ENCODE measurements at regions not wholly inside any gene's neighbourhood (a gene's known extent, or its start where the extent isn't known, plus 50 kb on each side); places are given as distances from the start of the nearest gene placed in this dataset.

- ChIA-PET POLR2A (no interaction called here), CTCF (no interaction called here)
- Mint-ChIP-seq H3K4me3 (no peak overlapping the region), H3K27ac (no peak overlapping the region), H3K9me3 (peaks cover 2% of the 10 kb centered on the region), H3K27me3 (peaks cover 2% of the 10 kb centered on the region), H3K36me3 (ENCODE audit: low read depth) (no peaks in the 10 kb centered on the region), H3K4me1 (no peaks in the 10 kb centered on the region)
- ATAC-seq (ENCODE audit: low read depth), result no peak
- intact Hi-C loops (cut with micrococcal nuclease), result no loop called here
- DNase-seq, result no peak
- TF ChIP-seq CTCF (IDR thresholded peaks at IDR 0.05), result no peak
Observed at GRCh38 chr7:41303709-41304108, 399.2 kb downstream of the INHBA start.

- Mint-ChIP-seq H3K36me3 (ENCODE audit: low read depth) (no peaks in the 10 kb centered on the region), H3K4me1 (no peaks in the 10 kb centered on the region), H3K27ac (no peak overlapping the region), H3K4me3 (no peak overlapping the region), H3K27me3 (peaks cover 2% of the 10 kb centered on the region), H3K9me3 (peaks cover 1% of the 10 kb centered on the region)
- TF ChIP-seq CTCF (IDR thresholded peaks at IDR 0.05), result no peak
- CTCF ChIA-PET, result no interaction called here
- no peak for ATAC-seq (ENCODE audit: low read depth)
- POLR2A ChIA-PET, result no interaction called here
- DNase-seq, result no peak
- intact Hi-C loops (cut with micrococcal nuclease), result no loop called here
Observed at GRCh38 chr7:41298409-41298808, 404.5 kb downstream of the INHBA start.

- no peak for ATAC-seq (ENCODE audit: low read depth)
- Mint-ChIP-seq H3K36me3 (ENCODE audit: low read depth) (no peaks in the 10 kb centered on the region), H3K27ac (no peak overlapping the region), H3K4me1 (no peaks in the 10 kb centered on the region), H3K9me3 (no peaks in the 10 kb centered on the region), H3K4me3 (no peak overlapping the region), H3K27me3 (no peaks in the 10 kb centered on the region)
- no peak for DNase-seq
- TF ChIP-seq CTCF (IDR thresholded peaks at IDR 0.05), result no peak
- intact Hi-C loops (cut with micrococcal nuclease), result no loop called here
- ChIA-PET POLR2A (no interaction called here), CTCF (no interaction called here)
Observed at GRCh38 chr7:41297166-41297565, 405.7 kb downstream of the INHBA start.

- no peak for DNase-seq
- Mint-ChIP-seq H3K27ac (no peak overlapping the region), H3K36me3 (ENCODE audit: low read depth) (no peaks in the 10 kb centered on the region), H3K9me3 (no peaks in the 10 kb centered on the region), H3K27me3 (no peaks in the 10 kb centered on the region), H3K4me3 (no peak overlapping the region), H3K4me1 (no peaks in the 10 kb centered on the region)
- intact Hi-C loops (cut with micrococcal nuclease), result no loop called here
- ChIA-PET CTCF (no interaction called here), POLR2A (no interaction called here)
- no peak for ATAC-seq (ENCODE audit: low read depth)
- no peak for TF ChIP-seq CTCF (IDR thresholded peaks at IDR 0.05)
Observed at GRCh38 chr7:41295455-41295815, 407.5 kb downstream of the INHBA start.

GRCh38 chr7:41294556-41295454 lies 408.1 kb downstream of the INHBA start:
- intact Hi-C loops (cut with micrococcal nuclease), result no loop called here
- Mint-ChIP-seq H3K36me3 (ENCODE audit: low read depth) (no peaks in the 10 kb centered on the region), H3K27ac (no peak overlapping the region), H3K27me3 (no peaks in the 10 kb centered on the region), H3K4me1 (no peaks in the 10 kb centered on the region), H3K9me3 (no peaks in the 10 kb centered on the region), H3K4me3 (no peak overlapping the region)
- ChIA-PET POLR2A (no interaction called here), CTCF (interaction anchor here (0.5 kb wide), 1 partner anchor 605 kb away, joined by 3 read pairs; no protein-coding TSS in a partner anchor)
- ATAC-seq (ENCODE audit: low read depth) (no peak), DNase-seq (no peak)
- no peak for TF ChIP-seq CTCF (IDR thresholded peaks at IDR 0.05)
